NCI-H1694 treated with DMSO at 0.1 percent for 48 hours (cell line): ENCODE measurements at regions not wholly inside any gene's neighbourhood (a gene's known extent, or its start where the extent isn't known, plus 50 kb on each side); places are given as distances from the start of the nearest gene placed in this dataset.
"Not testable (repeated sequence)": the region's sequence is repeated elsewhere in the genome, so short reads cannot be mapped to it uniquely, and the experiment has no call there.

Source experiments
- DNase-seq: peaks from one replicate; lab custom pipeline; 2025; lab: John Stamatoyannopoulos, UW

DNA sequence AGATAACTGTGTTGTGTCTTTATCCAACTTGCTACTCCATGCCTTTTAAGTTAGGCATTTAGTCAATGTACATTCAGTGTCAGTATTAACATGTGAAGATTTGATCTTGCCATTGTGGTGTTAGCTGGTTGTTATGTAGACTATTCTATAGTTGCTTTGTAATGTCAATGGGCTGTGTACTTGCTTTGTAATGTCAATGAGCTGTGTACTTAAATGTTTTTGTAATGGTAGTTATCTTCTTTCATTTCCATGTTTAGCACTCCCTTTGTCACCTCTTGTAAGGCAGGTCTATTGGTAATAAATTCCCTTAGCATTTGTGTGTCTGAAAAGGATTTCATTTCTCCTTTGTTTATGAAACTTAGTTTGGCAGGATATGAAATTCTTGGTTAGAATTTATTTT lies 53.4 kb downstream of the MC4R start:
- DNase-seq = no peak

DNA sequence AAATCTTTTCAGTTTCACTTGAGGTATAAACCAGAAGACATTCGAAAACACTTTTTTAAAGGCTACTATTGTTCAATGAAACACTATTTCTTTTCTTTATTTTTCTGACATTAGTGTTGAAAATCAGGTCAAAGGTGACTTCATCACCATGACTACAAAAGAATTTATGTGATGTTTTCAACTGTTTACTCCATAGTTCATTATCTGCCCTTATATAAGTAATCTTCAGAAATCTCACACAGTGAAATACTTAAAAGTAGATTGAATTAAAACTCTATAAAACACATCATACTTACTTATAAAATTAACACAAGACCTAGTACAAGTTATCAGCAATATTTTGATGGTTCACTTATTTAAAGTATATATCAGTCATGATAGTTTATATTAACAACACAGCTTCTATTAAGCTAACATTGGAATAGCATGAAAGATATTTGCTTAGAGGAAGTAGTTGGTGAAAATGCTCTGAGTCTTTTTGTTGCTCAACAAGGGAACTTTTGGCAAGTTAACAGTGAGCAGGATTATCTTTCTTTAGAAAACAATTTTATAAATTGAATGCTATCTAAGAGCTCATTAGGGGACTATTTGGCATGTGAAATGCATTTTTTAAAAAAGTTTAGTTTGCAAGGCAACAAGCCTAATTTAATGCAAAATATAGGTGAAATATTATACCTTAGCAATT lies 60.8 kb downstream of the MC4R start:
- DNase-seq = no peak

DNA sequence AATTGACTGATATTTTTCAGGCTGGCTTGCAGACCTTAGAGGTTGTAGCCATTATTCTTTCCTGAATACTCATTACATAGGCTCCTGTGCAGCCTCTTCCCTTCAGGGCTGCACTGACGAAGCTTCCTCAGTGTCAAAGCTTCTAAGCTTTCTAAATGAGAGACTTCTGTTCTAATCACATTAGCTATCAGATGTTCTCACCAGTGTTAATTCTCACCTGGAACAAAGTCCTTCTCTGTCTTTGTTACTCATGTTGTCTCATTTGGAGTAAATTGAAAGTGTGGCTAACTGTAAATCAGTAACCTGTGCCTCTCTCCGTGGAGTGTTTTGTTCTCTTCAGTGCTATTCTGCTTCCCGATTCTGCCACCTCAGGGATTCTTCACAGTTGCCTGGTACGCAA lies 76.9 kb downstream of the MC4R start:
- no peak for DNase-seq

DNA sequence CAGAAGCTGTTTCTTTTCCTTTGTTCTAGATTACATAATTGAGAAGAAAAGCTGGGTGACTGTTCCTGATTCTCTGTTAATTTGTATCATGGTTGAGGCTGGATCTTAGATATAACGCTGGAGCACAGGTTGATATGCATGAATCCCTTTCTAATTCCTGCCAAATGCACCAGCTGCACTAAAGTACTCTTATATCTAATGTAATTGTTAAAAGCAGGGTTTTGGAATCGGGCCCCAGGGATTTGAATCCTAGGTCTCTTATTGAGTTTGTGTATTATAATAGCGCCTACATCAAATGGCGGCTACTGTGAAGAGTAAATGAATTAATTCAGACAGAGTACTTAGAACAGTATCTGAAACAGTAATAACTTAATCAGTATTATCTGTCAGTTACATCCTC lies 80.4 kb downstream of the MC4R start:
- no peak for DNase-seq

DNA sequence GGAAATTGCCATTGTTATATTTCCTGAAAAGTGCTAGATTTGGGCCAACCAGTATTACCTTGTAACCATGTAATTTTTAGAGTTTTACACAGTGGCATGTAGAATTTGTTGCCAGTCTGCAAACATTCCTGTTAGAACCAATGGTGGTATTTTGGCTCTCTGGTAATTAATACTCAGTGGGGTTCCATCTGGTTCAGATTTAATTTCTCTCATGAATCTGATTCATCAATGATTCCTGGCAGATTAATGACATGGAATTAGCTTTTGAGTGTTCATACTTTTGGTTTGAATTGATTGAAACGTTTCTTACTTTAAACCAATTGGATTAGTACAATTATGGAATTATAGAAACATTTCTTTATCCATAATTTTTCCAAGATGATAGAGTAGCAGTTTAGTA lies 93.2 kb downstream of the MC4R start:
- no peak for DNase-seq

DNA sequence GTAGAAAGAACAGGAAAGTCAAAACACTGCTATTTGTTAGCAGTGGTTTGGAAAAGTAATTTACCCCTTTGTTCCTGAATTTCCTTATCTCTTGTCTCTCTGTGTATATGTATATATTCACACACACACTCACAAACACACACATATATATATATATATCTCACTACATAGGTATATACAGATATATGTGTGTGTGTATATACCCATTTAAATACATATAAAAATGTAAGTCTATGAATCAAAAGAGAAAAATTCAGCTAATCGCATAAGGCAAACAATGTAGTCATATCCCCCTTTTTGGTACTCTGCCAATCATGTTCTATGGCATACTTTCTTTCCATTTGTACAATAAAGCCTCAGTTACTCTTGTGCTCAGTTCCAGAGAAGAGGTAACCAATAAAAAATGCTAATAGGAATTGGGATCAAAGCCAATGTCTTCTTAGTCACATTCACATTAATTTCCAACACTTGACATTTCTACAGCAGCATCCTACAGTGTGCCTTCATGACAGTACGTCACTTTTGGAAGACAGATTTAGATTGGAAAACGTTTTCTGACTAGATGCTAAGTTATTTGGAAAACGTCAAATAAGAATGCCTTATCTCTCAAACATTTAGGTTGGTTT lies 94.6 kb downstream of the MC4R start:
- no peak for DNase-seq

DNA sequence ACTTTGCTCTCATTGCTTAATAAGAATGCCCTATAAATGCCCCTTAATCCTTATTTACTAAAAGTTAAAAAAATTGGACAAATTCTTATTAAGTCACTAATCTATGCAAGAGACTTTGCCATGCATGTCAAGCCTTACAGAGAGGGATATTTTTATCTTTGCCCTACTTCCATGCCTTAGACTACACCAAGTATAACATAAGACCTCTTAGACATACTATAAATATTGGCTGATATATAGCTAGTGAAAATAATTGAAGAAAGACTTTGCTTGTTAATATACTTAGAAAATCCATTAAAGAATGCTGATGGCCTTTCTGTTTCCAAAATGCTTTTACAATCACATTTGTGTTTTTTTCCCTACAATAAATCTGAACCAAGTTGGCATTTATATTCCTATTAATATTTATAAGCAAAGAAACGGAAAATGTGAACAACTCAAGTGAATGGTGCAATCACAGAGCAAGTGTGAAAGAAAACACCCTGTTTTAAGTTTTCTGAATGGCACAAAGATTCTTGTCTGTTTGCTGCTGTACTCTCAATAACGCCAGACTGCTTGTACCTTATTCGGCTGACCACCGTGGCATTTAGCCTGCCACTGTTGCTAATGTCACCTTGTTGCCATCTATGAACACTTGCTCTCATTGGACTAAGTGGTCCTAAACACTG lies 105.0 kb downstream of the MC4R start:
- no peak for DNase-seq

DNA sequence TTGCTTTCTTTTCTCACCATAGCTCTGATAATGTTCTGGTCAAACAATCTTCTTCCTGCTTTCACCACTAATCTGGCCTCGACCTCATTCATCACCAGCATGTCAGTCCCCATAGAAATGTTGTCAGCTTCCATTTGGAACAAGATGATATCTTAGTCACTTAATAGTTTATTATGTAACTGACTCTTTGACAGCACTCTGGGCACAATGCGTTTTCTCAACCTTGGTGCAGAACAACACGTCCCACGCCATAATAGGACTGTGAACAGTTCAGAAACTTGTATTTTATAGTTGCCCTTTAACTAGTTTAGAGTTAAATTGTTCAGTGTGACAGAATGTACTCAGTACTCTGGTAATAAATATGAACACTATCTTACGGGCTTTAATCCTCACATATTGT lies 106.0 kb downstream of the MC4R start:
- no peak for DNase-seq

DNA sequence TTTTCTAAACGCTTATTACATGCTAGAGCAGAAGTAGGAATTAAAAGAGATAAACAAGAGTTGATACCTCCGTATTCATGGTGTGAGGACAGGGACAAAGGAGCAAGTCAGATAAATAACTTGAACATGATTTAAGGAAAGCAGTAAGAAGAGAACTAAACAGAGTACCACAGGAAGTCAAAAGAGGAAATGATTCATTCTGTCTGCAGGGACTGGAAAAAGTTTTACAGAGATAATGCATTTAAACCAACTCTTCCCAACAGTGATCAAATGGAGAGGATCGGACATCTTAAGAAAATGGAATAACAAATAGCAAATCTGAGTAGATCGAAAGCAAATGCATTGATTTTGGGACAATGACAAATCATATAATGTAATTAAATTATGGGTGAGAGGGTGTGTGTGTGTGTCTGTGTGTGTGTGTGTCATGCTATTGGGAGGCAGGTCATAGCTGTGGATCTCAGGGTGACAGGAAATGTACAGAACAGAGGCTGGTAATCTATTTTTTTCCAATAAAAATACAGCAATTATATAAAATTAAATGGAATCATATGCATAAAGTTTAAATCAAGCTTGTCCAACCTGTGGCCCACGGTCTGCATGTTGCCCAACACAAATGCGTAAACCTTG lies 113.4 kb downstream of the MC4R start:
- no peak for DNase-seq

DNA sequence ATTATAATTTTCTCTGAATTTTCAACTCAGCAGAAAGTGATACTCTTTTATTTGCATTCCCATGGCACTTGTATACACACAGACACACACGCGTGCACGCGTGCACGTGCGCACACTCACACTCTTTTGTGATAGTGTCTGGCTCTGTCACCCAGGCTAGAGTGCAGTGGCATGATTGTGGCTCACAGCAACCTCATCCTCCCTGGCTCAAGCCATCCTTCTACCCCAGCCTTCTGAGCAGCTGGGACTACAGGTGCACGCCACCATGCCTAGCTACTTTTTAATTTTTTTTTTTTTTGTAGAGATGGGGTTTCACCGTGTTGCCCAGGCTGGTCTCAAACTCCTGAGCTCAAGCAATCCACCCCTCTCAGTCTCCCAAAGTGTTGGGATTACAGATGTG lies 123.2 kb downstream of the MC4R start:
- DNase-seq = no peak

DNA sequence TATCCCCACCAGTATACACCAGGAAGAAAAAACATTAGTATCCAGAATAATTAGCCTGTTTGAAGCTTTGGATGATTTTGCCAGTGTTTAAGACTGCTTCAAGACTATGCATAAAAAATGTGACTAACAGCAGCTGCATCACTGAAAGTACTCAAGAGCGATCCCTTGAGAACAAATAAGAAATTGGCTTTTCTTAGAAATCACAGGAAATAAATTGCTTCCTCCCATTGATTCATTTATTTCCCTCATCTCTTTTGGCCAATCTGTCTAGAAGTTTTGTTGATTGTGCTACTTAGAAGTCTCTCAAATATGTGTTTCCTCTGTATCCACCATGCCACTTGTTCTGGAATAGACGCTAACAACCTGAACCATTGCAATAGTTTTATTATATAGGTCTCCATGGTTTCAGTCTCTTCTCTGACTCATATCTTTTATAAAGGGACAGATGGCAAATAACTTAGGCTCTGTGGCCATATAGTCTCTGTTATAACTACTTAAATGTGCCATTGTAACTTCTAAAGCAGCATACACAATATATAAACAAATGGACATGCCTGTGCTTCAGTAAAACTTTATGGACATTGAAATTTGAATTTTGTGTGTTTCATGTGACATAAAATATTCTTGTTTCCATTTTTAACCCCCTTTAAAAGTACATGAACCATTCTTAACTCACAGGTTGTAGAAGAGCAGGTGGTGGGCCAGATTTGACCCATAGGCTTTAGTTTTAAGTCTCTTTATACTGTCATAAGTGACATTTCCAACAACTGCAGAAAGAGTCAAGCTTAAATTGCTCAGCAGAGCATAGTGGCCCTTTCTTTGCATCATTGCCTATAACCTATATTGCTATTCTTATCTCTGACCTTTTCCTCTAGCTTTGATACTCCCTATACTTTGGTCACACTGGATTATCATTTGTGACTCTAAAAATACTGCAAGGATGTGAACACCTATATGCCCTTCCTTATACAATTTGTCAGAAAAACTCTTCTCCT lies 123.9 kb downstream of the MC4R start:
- no peak for DNase-seq

DNA sequence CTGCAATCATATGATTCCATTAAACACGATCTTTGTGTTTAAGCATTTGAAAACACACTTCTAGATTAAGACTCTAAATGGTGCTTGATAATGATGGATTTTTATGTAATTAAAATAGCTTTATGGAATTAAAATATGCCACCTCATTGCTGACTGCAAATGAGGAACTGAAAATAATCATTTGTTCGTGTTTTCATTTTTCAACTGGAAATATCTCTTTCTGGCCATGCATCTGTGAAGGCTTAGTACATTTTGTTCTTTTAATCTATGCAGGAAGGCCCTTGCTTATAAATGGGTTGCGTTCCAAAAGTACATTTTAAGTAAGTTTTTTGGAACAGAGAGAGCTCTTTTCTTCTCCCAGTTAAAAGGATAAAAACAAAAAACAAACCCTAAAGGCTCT lies 125.5 kb downstream of the MC4R start:
- no peak for DNase-seq

DNA sequence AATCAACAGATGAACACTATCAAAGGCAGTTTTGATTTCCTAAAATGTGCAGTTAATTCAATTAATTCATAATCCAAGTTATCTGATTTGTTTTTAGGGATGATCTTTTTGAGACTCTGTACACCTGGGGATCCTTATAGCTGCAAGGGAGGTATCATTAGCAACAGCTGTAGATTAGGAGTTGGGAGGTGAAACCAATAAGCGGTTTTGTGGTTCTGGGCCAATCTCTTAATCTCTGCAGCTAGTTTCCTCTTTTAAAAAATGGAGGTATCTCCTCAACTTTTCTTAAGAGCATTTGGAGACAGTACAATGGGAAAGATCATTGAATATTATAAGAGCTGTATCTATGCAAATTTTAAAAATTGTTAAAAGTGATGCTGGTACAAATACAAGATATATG lies 126.0 kb downstream of the MC4R start:
- no peak for DNase-seq

DNA sequence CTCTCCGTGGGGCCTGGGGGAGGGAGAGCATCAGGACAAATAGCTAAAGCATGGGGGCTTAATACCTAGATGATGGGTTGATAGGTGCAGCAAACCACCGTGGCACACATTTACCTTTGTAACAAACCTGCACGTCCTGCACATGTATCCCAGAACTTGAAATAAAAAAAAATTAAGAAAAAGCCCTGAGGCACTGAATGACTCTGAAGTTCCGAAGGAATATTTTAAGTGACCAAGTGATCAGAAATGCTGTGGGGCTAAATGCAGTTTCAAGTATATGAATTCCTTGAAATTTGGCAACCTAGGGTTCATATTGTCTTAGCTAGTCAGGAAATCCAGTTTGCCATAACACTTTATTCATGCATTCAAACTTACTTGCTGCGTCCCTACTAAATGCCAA lies 127.5 kb downstream of the MC4R start:
- DNase-seq = no peak

DNA sequence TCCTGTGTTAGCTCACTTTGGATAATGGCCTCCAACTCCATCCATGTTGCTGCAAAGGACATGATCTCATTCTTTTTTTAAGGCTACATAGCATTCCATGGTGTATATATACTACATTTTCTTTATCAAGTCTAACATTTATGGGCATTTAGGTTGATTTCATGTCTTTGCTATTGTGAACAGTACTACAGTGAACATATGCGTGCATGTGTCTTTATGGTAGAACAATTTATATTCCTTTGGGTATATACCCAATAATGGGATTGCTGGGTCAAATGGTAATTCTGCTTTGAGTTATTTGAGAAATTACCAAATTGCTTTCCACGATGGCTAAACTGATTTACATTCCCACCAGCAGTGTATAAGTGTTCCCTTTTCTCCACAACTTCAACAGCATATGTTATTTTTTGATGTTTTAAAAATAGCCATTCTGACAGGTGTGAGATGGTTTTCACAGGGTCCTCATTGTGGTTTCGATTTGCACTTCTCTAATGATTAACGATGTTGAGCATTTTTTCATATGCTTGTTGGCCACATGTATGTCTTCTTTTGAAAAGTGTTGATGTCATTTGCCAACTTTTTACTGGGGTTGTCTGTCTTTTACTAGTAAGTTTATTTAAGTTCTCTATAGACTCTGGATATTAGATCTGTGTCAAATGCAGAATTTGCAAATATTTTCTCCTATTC lies 133.4 kb downstream of the MC4R start:
- DNase-seq = not testable (repeated sequence)

DNA sequence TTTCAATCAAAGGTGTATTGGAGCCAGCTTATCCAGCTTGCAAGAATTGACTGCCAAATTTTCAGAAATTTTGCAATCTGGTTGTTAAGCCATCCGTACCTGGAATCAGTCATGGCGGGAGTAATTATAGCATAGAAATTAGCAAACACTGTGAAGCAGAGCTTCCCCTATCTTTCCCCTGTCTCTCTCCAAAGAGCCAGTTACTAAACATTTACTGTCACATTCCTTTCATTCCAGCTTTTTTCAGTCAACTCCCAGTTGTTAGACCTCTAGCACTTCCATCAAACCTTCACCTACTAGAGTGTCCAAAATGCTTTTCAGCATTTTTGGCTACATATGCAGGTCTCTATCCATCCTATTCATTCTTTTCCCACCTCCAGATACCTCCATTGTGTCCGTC lies 137.4 kb downstream of the MC4R start:
- DNase-seq = no peak

DNA sequence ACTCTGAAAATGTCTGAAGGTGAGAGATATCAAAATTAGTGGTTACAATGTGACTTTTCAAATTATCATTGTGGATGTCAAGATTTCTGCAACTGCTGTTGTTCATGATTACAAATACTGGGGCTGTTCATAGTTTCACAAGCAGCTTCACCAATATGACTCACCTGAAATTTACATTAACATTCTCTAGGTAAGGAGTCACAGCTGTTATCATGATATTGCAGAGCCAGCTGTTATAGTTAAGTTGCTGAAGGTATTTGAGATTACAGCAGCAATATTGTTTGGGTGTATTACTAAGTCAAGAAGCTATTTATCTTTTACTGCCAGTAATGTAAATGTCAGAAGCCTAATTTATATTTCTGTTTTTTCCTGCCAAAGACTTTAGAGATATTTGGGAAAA lies 140.0 kb downstream of the MC4R start:
- no peak for DNase-seq

DNA sequence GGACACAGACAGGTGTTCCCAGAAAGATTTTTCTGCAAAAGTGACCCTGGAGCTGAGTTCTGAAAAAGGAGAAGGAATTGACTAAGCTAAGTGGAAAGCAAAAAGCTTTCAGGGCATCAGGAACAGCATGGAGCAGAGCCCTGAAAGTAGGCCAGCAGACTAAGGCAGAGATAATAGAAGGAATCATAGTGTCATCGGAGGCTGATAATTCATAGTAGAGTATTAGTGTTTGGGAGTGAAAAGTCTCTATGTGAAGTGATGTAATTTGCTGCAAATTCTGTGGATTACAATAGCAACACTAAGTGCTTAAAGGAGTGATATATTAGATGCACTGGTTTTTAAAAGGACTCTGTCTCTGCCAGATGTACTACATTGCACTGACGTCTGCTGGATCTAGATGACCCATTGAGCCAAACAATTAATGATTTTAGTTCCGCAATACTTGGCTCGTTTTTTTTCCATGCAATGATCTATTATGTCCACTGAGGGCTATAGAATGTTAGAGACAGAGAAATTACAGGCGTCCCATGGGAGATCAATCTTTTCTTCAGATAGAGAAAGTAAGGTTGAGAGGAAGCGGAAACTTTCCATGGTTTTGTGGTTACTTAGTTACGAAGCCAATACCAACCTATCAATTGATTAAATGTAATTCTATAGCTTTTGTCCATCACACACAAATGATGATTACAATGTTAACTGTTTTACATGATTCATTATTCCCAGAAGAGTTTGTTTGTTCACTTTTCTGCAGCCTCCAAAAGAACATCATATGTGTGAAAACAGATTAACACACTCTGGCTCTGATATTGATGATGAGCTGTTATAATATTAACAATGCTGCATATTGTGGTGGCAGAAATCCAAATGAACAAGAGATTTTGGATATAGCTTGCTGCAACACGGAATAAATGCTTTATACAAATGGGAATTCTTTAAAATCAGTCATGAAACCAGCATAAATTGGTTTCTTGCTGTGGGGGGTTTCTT lies 143.7 kb downstream of the MC4R start:
- no peak for DNase-seq

DNA sequence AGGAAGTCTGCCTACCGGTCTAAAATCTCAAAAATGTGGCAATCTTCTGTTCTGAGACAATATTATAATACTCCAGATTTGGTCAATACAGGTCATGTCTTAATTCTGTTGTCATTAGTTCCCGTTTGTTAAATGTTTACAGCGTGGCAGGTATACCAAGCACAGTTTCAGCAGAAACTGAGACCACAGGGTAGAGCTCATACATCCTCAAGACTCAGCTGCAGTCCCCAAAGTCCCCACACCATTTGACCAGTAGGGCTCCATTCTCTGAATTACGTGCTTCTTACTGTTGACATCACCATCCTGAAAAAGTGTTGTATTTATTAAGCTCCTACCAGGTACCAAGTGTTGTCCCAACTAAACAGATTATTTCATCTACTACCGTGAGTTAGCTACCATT lies 157.1 kb downstream of the MC4R start:
- DNase-seq = no peak

DNA sequence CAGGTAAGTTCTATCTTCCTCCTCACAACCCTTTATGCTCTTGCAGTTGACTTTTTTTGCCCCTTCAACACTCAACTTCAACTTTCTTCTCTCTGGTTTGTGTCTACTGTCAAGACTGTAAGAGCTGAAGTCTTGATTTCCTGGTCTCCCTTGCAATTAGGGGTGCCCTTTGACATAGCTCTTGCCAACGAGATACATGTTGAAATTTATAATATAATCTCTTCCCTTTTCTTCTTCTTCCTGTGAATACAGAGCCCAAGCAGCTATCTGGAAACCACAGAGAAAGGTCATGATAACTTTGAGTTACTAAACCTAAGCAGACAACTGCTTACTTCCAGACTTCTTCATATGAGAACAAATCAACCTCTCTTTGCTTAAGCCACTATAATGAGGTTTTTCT lies 163.5 kb downstream of the MC4R start:
- DNase-seq = no peak
